GM12878 (cell line): ENCODE measurements at regions not wholly inside any gene's neighbourhood (a gene's known extent, or its start where the extent isn't known, plus 50 kb on each side); places are given as distances from the start of the nearest gene placed in this dataset.

ENCODE experiments used
- ATAC-seq: fragments of 200-7000 bp; cut with Tn5 transposase; 3 replicates; pipeline ENCODE4 v1.9.1; 2020; ENCODE audit warnings: mild to moderate bottlenecking, moderate library complexity
- BruUV-seq: library from RNA; stranded (reverse); fragments of 400-500 nt; replicated peaks from 2 replicates; lab custom pipeline; 2021; lab: Mats Ljungman, UMichigan
- CTCF ChIA-PET: fragments of 300-600 bp; sonication (Branson Sonifier 250); formaldehyde crosslinking; extraction: SDS; loops from one replicate; lab custom pipeline; 2021; ENCODE audit warnings: inconsistent platforms; lab: Yijun Ruan, JAX
- POLR2A ChIA-PET: fragments of 350-600 bp; formaldehyde crosslinking; extraction: SDS; loops from one replicate; lab custom pipeline; 2021; ENCODE audit warnings: inconsistent platforms; lab: Charles Lee
- RAD21 ChIA-PET: fragments of 300-600 bp; sonication (Branson Sonifier 250); formaldehyde crosslinking; loops from one replicate; lab custom pipeline; 2023; ENCODE audit warnings: antibody characterized with exemption; ENCODE audit not compliant: unreplicated experiment; lab: Charles Lee
- SMC1A ChIA-PET: fragments of 300-600 bp; sonication (Branson Sonifier 250); formaldehyde crosslinking; loops from one replicate; lab custom pipeline; 2023; ENCODE audit not compliant: unreplicated experiment, uncharacterized antibody; lab: Charles Lee
- DNase-seq: peaks from one replicate; pipeline ENCODE4 v3.0.0-alpha.2; 2011; ENCODE audit warnings: low read depth, low spot score
- FAIRE-seq: peaks from 3 replicates; lab custom pipeline; 2011; peaks lifted over from hg19 to GRCh38; lab: Jason Lieb, UNC
- H2AFZ ChIP-seq: 2 replicates; pipeline ENCODE4 v1.6.0; 2011; ENCODE audit warnings: low read depth, low read length, control low read depth; ENCODE audit not compliant: control insufficient read depth
- H3K27ac ChIP-seq: 2 replicates; pipeline ENCODE4 v1.5.1; 2011; ENCODE audit warnings: control low read depth; ENCODE audit not compliant: control insufficient read depth, insufficient read depth
- H3K27me3 ChIP-seq, 2 experiments: replicated peaks in 1 of 2; 2 replicates each; pipeline versions ENCODE4 v1.6.0 to v1.6.1; 2011; ENCODE audit warnings: low read length in 1 of 2; ENCODE audit not compliant: control insufficient read depth in 2 of 2, insufficient read depth in 2 of 2
- H3K36me3 ChIP-seq, 2 experiments: 2 replicates each; pipeline ENCODE4 v1.5.1; 2011; ENCODE audit warnings: low read length in 1 of 2; ENCODE audit not compliant: control insufficient read depth in 2 of 2, insufficient read depth in 2 of 2
- H3K4me1 ChIP-seq: 2 replicates; pipeline ENCODE4 v1.6.1; 2011; ENCODE audit warnings: mild to moderate bottlenecking, low read length, moderate library complexity, mixed read lengths; ENCODE audit not compliant: control insufficient read depth, insufficient read depth
- H3K4me2 ChIP-seq: 2 replicates; pipeline ENCODE4 v1.6.0; 2011; ENCODE audit warnings: control low read depth; ENCODE audit not compliant: control insufficient read depth, insufficient read depth
- H3K4me3 ChIP-seq: fragments of 200-600 bp; sonication (generic); 2 replicates; pipeline ENCODE4 v1.5.1; 2016
- H3K79me2 ChIP-seq: 2 replicates; pipeline ENCODE4 v1.6.0; 2011; ENCODE audit warnings: low read length; ENCODE audit not compliant: control insufficient read depth, insufficient read depth
- H3K9ac ChIP-seq: 2 replicates; pipeline ENCODE4 v1.8.0; 2011; ENCODE audit warnings: low read length, control low read depth, mixed read lengths; ENCODE audit not compliant: control insufficient read depth, insufficient read depth
- H3K9me3 ChIP-seq: replicated peaks from 3 replicates; pipeline ENCODE4 v1.5.1; 2011; ENCODE audit warnings: mild to moderate bottlenecking, low read length; ENCODE audit not compliant: control insufficient read depth, insufficient read depth
- H4K20me1 ChIP-seq: 2 replicates; pipeline ENCODE4 v1.6.0; 2011; ENCODE audit not compliant: control insufficient read depth, insufficient read depth
- CBFB ChIP-seq: IDR thresholded peaks from 2 replicates; pipeline ENCODE4 v1.6.1; 2016; ENCODE audit warnings: antibody characterized with exemption, low read depth
- CBX3 ChIP-seq: fragments of 200-600 bp; sonication (generic); IDR thresholded peaks from 2 replicates; pipeline ENCODE4 v1.6.1; 2016; ENCODE audit warnings: low read depth, borderline replicate concordance
- E2F8 ChIP-seq: fragments of 450-650 bp; IDR thresholded peaks from 2 replicates; pipeline ENCODE4 v1.6.1; 2018; ENCODE audit warnings: mild to moderate bottlenecking, low read depth, moderate library complexity; ENCODE audit not compliant: partially characterized antibody
- HCFC1 ChIP-seq: fragments of 150-350 bp; IDR thresholded peaks from 2 replicates; pipeline ENCODE4 v1.6.1; 2014; ENCODE audit warnings: low read length
- IRF4 ChIP-seq: IDR thresholded peaks from 2 replicates; pipeline ENCODE4 v1.6.1; 2011; ENCODE audit warnings: low read depth, low read length
- KAT2A ChIP-seq: conservative IDR thresholded peaks from 2 replicates; pipeline ENCODE4 v1.6.1; 2011; ENCODE audit warnings: low read depth, low read length; ENCODE audit not compliant: control insufficient read depth
- KDM1A ChIP-seq: fragments of 200-600 bp; sonication (generic); IDR thresholded peaks from 2 replicates; pipeline ENCODE4 v1.6.1; 2016; ENCODE audit warnings: borderline replicate concordance
- MTA3 ChIP-seq: IDR thresholded peaks from 2 replicates; pipeline ENCODE4 v1.6.1; 2012; ENCODE audit warnings: low read length, inconsistent platforms, borderline replicate concordance
- REST ChIP-seq: IDR thresholded peaks from 2 replicates; pipeline ENCODE4 v1.6.1; 2012; ENCODE audit warnings: mild to moderate bottlenecking, low read depth, low read length
- SMAD1 ChIP-seq: fragments of 450-650 bp; IDR thresholded peaks from 2 replicates; pipeline ENCODE4 v1.6.1; 2018; ENCODE audit warnings: mild to moderate bottlenecking, low read depth; ENCODE audit not compliant: partially characterized antibody
- SMARCA5 ChIP-seq: fragments of 450-650 bp; IDR thresholded peaks from 2 replicates; pipeline ENCODE4 v1.6.1; 2017; ENCODE audit warnings: mild to moderate bottlenecking
- TAF1 ChIP-seq: IDR thresholded peaks from 2 replicates; pipeline ENCODE4 v1.6.1; 2011; ENCODE audit warnings: mild to moderate bottlenecking, low read depth, low read length, borderline replicate concordance
- WGBS: methylation state at CpG from one replicate; pipeline ENCODE4 v1.1.6; 2016; ENCODE audit warnings: low lambda C conversion rate; ENCODE audit not compliant: insufficient replicate concordance, insufficient coverage; ENCODE audit errors: missing lambda C conversion rate; 5-methylcytosine and 5-hydroxymethylcytosine counted together
- in situ Hi-C: fragments of 300-500 bp; cut with MboI; formaldehyde crosslinking; loops from 9 replicates; pipeline ENCODE4 v1.14.3; 2018; ENCODE audit warnings: mixed read lengths
- intact Hi-C: fragments of 100-400 bp; cut with micrococcal nuclease; formaldehyde crosslinking; loops from one replicate; pipeline ENCODE4 v1.14.2; 2022; ENCODE audit not compliant: unreplicated experiment
- TF ChIP-seq, protein P1 (sequence below): fragments of 450-650 bp; IDR thresholded peaks from 2 replicates; pipeline ENCODE4 v1.6.1; 2017; ENCODE audit warnings: mild to moderate bottlenecking
- TF ChIP-seq, protein P2 (sequence below): fragments of 450-650 bp; IDR thresholded peaks from 2 replicates; pipeline ENCODE4 v1.6.1; 2016; ENCODE audit warnings: mild to moderate bottlenecking, moderate library complexity, borderline replicate concordance

DNA sequence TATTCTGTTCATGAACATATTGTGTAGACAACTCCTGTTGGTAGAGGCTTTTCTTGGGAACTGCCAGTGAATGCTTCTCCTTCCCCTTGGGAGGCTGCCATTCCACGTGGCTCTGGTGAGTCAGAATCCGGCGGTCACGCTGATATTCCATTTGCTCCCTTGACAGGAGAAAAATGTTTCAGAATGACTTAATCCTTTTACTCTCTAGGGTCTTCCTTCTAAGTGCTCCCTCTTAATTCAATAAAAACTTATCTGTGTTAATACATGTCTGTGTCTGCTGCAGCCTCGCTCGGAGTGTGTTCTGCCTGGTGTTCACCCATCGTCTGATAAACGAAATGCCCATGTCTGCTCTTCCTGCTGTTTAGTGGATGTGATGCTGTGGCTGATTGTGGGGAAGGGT lies 278.6 kb downstream of the ARHGAP12 start:
- ChIA-PET SMC1A (no interaction called here), RAD21 (no interaction called here), POLR2A (no interaction called here), CTCF (no interaction called here)
- H3K27ac ChIP-seq: no peak overlapping the region
- no peaks in the 10 kb centered on the region for H4K20me1 ChIP-seq
- FAIRE-seq (no peak), ATAC-seq (no peak), DNase-seq (no peak)
- no peaks in the 10 kb centered on the region for H3K27me3 ChIP-seq
- 82% methylated on average over 8 of the region's 8 CpGs for WGBS
- no peaks in the 10 kb centered on the region for H3K9me3 ChIP-seq
- H2AFZ ChIP-seq: no peak overlapping the region
- no peaks in the 10 kb centered on the region for H3K4me1 ChIP-seq
- intact Hi-C loops (no loop called here), in situ Hi-C loops (no loop called here)
- no peak overlapping the region for H3K4me2 ChIP-seq
- no peaks in the 10 kb centered on the region for H3K36me3 ChIP-seq
- no peak overlapping the region for H3K9ac ChIP-seq
- H3K4me3 ChIP-seq: no peak overlapping the region
- BruUV-seq: no TSS peak
- H3K79me2 ChIP-seq: no peaks in the 10 kb centered on the region
- TF ChIP-seq REST (no peak), SMARCA5 (no peak), HCFC1 (no peak), KDM1A (no peak), CBFB (no peak), SMAD1 (no peak), CBX3 (no peak), IRF4 (no peak), KAT2A (no peak), TAF1 (no peak), E2F8 (no peak), MTA3 (no peak)
- TF ChIP-seq, protein P1, sequence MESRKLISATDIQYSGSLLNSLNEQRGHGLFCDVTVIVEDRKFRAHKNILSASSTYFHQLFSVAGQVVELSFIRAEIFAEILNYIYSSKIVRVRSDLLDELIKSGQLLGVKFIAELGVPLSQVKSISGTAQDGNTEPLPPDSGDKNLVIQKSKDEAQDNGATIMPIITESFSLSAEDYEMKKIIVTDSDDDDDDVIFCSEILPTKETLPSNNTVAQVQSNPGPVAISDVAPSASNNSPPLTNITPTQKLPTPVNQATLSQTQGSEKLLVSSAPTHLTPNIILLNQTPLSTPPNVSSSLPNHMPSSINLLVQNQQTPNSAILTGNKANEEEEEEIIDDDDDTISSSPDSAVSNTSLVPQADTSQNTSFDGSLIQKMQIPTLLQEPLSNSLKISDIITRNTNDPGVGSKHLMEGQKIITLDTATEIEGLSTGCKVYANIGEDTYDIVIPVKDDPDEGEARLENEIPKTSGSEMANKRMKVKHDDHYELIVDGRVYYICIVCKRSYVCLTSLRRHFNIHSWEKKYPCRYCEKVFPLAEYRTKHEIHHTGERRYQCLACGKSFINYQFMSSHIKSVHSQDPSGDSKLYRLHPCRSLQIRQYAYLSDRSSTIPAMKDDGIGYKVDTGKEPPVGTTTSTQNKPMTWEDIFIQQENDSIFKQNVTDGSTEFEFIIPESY: no peak
- TF ChIP-seq, protein P2, sequence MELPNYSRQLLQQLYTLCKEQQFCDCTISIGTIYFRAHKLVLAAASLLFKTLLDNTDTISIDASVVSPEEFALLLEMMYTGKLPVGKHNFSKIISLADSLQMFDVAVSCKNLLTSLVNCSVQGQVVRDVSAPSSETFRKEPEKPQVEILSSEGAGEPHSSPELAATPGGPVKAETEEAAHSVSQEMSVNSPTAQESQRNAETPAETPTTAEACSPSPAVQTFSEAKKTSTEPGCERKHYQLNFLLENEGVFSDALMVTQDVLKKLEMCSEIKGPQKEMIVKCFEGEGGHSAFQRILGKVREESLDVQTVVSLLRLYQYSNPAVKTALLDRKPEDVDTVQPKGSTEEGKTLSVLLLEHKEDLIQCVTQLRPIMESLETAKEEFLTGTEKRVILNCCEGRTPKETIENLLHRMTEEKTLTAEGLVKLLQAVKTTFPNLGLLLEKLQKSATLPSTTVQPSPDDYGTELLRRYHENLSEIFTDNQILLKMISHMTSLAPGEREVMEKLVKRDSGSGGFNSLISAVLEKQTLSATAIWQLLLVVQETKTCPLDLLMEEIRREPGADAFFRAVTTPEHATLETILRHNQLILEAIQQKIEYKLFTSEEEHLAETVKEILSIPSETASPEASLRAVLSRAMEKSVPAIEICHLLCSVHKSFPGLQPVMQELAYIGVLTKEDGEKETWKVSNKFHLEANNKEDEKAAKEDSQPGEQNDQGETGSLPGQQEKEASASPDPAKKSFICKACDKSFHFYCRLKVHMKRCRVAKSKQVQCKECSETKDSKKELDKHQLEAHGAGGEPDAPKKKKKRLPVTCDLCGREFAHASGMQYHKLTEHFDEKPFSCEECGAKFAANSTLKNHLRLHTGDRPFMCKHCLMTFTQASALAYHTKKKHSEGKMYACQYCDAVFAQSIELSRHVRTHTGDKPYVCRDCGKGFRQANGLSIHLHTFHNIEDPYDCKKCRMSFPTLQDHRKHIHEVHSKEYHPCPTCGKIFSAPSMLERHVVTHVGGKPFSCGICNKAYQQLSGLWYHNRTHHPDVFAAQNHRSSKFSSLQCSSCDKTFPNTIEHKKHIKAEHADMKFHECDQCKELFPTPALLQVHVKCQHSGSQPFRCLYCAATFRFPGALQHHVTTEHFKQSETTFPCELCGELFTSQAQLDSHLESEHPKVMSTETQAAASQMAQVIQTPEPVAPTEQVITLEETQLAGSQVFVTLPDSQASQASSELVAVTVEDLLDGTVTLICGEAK: no peak
